ENCODE measurements at regions not wholly inside any gene's neighbourhood (a gene's known extent, or its start where the extent isn't known, plus 50 kb on each side); places are given as distances from the start of the nearest gene placed in this dataset.

GRCh38 chr5:93141969-93142368, 439.1 kb downstream of the NR2F1-AS1 start:
- TF ChIP-seq CTCF (conservative IDR thresholded peaks at IDR 0.05 in 1 of 2, IDR thresholded peaks at IDR 0.05 in 1 of 2; ENCODE audit: low read depth in 1 of 2, low read length in 2 of 2) (no peak), EZH2 (IDR thresholded peaks at IDR 0.05; ENCODE audit: low read length, missing control alignments) (no peak)

All from fibroblast of lung (primary cell).